GM19372 (cell line): ENCODE measurements at regions not wholly inside any gene's neighbourhood (a gene's known extent, or its start where the extent isn't known, plus 50 kb on each side); places are given as distances from the start of the nearest gene placed in this dataset.
A peak's percentile ranks its signal among the peaks of the same experiment; 100 is the strongest.
"Not testable (repeated sequence)": the region's sequence is repeated elsewhere in the genome, so short reads cannot be mapped to it uniquely, and the experiment has no call there.

Experiments
- ATAC-seq: cut with Tn5 transposase; IDR thresholded peaks from one replicate; pipeline ENCODE4 v1.9.1; 2021; ENCODE audit warnings: mild to moderate bottlenecking, low read depth, moderate library complexity; ENCODE audit not compliant: unreplicated experiment

- ATAC-seq: not testable (repeated sequence)
These were observed 1093.1 kb upstream of the DEFB115 start for GRCh38 chr20:30164389-30164788.

GRCh38 chr20:30167540-30167939 is 1089.9 kb upstream of the DEFB115 start:
- no peak for ATAC-seq

- ATAC-seq: no peak
These were observed 1089.3 kb upstream of the DEFB115 start for GRCh38 chr20:30168025-30168799.

- ATAC-seq: no peak
These were observed 1088.7 kb upstream of the DEFB115 start for GRCh38 chr20:30168800-30169138.

- no peak for ATAC-seq
These were observed 1081.8 kb upstream of the DEFB115 start for GRCh38 chr20:30175681-30176080.

- ATAC-seq: not testable (repeated sequence)
These were observed 1074.3 kb upstream of the DEFB115 start for GRCh38 chr20:30183124-30183523.

GRCh38 chr20:30191785-30192184 is 1065.7 kb upstream of the DEFB115 start:
- not testable (repeated sequence) for ATAC-seq

GRCh38 chr20:30234477-30234876 is 1023.0 kb upstream of the DEFB115 start:
- ATAC-seq: not testable (repeated sequence)

- not testable (repeated sequence) for ATAC-seq
These were observed 982.4 kb upstream of the DEFB115 start for GRCh38 chr20:30275073-30275472.

GRCh38 chr20:30281584-30282197 is 975.8 kb upstream of the DEFB115 start:
- ATAC-seq: no peak

GRCh38 chr20:30283476-30284280 is 973.8 kb upstream of the DEFB115 start:
- ATAC-seq: peak; percentile 71

GRCh38 chr20:30284281-30284905 is 973.1 kb upstream of the DEFB115 start:
- no peak for ATAC-seq

- ATAC-seq: no peak
These were observed 971.8 kb upstream of the DEFB115 start for GRCh38 chr20:30285677-30286076.

- ATAC-seq: no peak
These were observed 971.3 kb upstream of the DEFB115 start for GRCh38 chr20:30286157-30286556.

- ATAC-seq: not testable (repeated sequence)
These were observed 970.0 kb upstream of the DEFB115 start for GRCh38 chr20:30287459-30287858.

GRCh38 chr20:30288346-30288745 is 969.1 kb upstream of the DEFB115 start:
- ATAC-seq: no peak

- ATAC-seq: not testable (repeated sequence)
These were observed 968.4 kb upstream of the DEFB115 start for GRCh38 chr20:30289049-30289448.

GRCh38 chr20:30289711-30290141 is 967.7 kb upstream of the DEFB115 start:
- not testable (repeated sequence) for ATAC-seq

GRCh38 chr20:30290361-30291063 is 967.0 kb upstream of the DEFB115 start:
- ATAC-seq: not testable (repeated sequence)

GRCh38 chr20:30291064-30291379 is 966.4 kb upstream of the DEFB115 start:
- not testable (repeated sequence) for ATAC-seq
